Brain microvascular endothelial cell (primary cell): ENCODE measurements at regions not wholly inside any gene's neighbourhood (a gene's known extent, or its start where the extent isn't known, plus 50 kb on each side); places are given as distances from the start of the nearest gene placed in this dataset.

ENCODE experiments used
- DNase-seq: peaks from one replicate; pipeline ENCODE4 v3.0.0-alpha.2; 2020
- H3K27ac ChIP-seq: fragments of 250-450 bp; sonication (Bioruptor Pico); 2 replicates; pipeline ENCODE4 v1.5.1; 2020; ENCODE audit warnings: mild to moderate bottlenecking, moderate library complexity
- H3K27me3 ChIP-seq: fragments of 250-450 bp; sonication (Bioruptor Pico); replicated peaks from 2 replicates; pipeline ENCODE4 v1.5.1; 2020; ENCODE audit warnings: mild to moderate bottlenecking
- H3K36me3 ChIP-seq: fragments of 250-450 bp; sonication (Bioruptor Pico); replicated peaks from 2 replicates; pipeline ENCODE4 v1.5.1; 2020; ENCODE audit warnings: mild to moderate bottlenecking
- H3K4me3 ChIP-seq: 2 replicates; pipeline ENCODE4 v1.5.1; 2011; ENCODE audit warnings: low read depth, mild to moderate bottlenecking, control low read depth, low read length, moderate library complexity
- in situ Hi-C: cut with HindIII; loops from 2 replicates; pipeline ENCODE4 v1.10.0; 2017; ENCODE audit warnings: low sequenced_read_pairs, low pct_ligation_motif_present
- TF ChIP-seq, protein P1 (sequence below): IDR thresholded peaks from 2 replicates; pipeline ENCODE4 v1.5.1; 2011; ENCODE audit warnings: low read depth, mild to moderate bottlenecking, moderate library complexity, low read length, control low read depth, inconsistent platforms; ENCODE audit errors: missing control alignments

DNA sequence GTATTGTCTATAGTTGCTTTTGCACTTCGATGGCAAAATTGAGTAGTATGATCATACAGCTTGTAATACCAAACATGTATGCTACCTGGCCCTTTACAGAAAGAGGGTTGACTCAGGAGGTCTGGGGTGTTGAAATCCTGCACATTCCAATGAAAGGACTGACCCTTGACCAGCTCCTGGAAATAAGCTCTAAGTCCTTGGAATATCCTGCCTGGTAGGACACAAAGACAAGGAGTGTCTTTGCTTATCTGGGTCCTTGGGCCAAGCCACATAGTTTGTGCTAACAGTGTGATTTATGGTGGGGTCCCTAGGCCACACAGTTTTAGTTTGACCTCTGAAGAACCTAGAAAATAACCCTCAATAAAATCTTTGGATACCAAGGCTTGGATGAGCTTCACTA lies 89.3 kb upstream of the FTMT start:
- DNase-seq = no peak
- Histone ChIP-seq H3K4me3 (no peak overlapping the region), H3K27ac (no peak overlapping the region), H3K27me3 (no peaks in the 10 kb centered on the region), H3K36me3 (no peaks in the 10 kb centered on the region)
- TF ChIP-seq, protein P1, sequence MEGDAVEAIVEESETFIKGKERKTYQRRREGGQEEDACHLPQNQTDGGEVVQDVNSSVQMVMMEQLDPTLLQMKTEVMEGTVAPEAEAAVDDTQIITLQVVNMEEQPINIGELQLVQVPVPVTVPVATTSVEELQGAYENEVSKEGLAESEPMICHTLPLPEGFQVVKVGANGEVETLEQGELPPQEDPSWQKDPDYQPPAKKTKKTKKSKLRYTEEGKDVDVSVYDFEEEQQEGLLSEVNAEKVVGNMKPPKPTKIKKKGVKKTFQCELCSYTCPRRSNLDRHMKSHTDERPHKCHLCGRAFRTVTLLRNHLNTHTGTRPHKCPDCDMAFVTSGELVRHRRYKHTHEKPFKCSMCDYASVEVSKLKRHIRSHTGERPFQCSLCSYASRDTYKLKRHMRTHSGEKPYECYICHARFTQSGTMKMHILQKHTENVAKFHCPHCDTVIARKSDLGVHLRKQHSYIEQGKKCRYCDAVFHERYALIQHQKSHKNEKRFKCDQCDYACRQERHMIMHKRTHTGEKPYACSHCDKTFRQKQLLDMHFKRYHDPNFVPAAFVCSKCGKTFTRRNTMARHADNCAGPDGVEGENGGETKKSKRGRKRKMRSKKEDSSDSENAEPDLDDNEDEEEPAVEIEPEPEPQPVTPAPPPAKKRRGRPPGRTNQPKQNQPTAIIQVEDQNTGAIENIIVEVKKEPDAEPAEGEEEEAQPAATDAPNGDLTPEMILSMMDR = no peak
- in situ Hi-C loops = no loop called here

DNA sequence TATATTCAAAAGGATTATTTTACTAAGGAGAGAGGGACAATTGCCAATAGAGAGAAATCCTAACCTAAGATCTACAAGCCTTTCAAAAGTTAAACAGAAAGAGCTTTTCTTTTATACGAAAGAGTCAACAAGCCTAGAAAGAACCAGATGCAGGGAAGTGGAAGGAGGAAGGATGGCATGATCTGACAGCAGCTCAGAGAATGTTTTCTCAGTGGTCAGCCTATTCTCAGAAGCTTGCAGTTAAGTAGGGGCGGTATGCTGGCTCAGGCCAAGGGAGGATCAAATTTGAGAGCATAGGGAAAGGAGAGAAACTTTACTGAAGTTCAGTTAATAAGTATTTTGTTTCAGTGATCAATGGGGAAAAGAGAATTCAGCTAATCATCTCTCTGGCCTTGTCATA lies 88.0 kb upstream of the FTMT start:
- TF ChIP-seq, protein P1 = no peak
- Histone ChIP-seq H3K27ac (no peak overlapping the region), H3K4me3 (no peak overlapping the region), H3K27me3 (no peaks in the 10 kb centered on the region), H3K36me3 (no peaks in the 10 kb centered on the region)
- DNase-seq = no peak
- in situ Hi-C loops = no loop called here

DNA sequence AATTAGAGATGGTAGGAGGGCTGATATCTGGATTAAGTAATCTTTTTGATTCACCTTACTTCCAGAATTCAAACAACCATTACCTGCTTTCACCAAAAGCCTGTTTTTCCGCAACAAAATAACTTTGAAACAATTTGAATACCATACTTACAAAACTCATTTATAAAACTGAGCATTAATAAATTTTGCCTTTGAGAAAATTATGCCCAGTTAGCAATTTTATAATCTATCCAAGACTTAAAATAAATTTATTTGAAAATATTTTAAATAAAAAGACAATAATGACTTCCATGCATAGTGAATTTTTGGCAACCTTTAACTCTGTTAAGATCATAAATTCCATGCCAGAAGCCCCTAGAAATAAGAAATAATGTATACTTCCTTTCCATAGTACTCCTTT lies 71.3 kb upstream of the FTMT start:
- H3K27me3 ChIP-seq = no peaks in the 10 kb centered on the region
- no peaks in the 10 kb centered on the region for H3K36me3 ChIP-seq
- H3K4me3 ChIP-seq = no peak overlapping the region
- TF ChIP-seq, protein P1 = no peak
- DNase-seq = no peak
- in situ Hi-C loops = no loop called here
- no peak overlapping the region for H3K27ac ChIP-seq

DNA sequence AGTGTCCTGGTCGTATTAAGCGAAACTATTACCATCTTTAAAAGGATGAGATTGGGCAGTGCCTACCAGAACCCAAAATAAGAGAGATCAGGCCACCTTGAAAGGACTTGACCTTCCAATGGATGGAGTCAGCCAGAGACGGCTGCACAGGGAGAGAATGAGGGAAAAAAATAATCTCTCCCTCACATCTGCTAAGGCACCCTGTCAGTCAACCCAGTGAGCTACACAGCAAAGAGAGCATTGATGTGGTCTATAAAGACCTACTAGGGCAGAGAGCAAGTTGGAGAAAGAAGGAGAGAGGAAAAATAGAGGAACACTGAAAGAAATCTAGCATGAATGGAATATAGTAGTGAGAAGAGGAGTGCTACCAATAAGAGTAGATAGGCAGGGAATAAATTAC lies 68.0 kb upstream of the FTMT start:
- in situ Hi-C loops = no loop called here

DNA sequence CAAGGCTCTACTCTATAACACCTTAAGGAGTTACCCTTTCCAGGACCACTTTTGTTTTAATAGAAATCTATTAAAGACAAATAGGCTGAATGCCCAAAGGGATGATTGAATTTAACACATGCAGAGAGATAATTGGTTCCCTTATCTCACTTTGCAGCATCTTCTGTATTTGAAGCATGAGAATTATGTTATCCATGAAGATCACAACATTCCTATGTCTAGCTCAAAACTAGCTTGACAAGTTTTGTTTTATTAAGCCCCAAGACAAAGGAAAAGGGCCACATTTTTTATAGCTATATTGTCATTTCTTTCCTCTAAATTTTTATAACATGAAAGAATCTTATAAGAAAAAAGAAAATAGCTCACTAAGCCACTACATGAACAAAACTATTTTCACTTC lies 57.9 kb upstream of the FTMT start:
- TF ChIP-seq, protein P1 = no peak
- no peak for DNase-seq
- Histone ChIP-seq H3K27ac (no peak overlapping the region), H3K36me3 (no peaks in the 10 kb centered on the region), H3K4me3 (no peak overlapping the region), H3K27me3 (no peaks in the 10 kb centered on the region)
- in situ Hi-C loops = no loop called here

More for the DNA sequence above, 68.0 kb upstream of the FTMT start:
- Histone ChIP-seq H3K27ac (no peak overlapping the region), H3K4me3 (no peak overlapping the region), H3K36me3 (no peaks in the 10 kb centered on the region), H3K27me3 (no peaks in the 10 kb centered on the region)
- DNase-seq = no peak
- TF ChIP-seq, protein P1 = no peak

DNA sequence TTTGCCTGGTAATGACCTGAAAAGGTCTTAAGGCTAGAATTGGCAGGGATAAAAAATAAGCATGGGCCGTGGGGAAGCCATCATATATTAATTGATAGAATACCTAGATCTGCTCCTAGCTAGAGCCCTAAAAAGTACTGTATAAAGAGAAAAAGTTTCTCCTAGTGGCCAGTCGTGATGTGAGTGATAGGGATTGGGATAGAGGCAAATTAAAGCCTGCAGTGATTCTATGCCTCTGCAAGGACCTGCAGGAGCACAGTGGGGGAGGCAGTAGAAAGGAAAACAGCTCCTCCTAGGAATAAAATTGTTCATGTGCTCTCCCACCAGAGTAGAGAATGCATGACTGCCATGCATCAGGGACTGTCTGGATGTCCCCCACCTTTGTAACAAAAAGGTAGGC lies 56.2 kb upstream of the FTMT start:
- DNase-seq = no peak
- no peak overlapping the region for H3K4me3 ChIP-seq
- TF ChIP-seq, protein P1 = no peak
- H3K27ac ChIP-seq = no peak overlapping the region
- H3K27me3 ChIP-seq = no peaks in the 10 kb centered on the region
- H3K36me3 ChIP-seq = no peaks in the 10 kb centered on the region
- in situ Hi-C loops = no loop called here
